Stomach (tissue), 4 donors: ENCODE measurements at regions not wholly inside any gene's neighbourhood (a gene's known extent, or its start where the extent isn't known, plus 50 kb on each side); places are given as distances from the start of the nearest gene placed in this dataset.

Source experiments
- CTCF ChIP-seq, 7 experiments: fragments of 450-650 bp in 4 of 7; fragments of 200-600 bp in 3 of 7; sonication (generic) in 3 of 7; IDR thresholded peaks; one replicate each; pipeline ENCODE4 v1.5.1; 2016 to 2019; ENCODE audit warnings: antibody characterized with exemption in 7 of 7, control low read depth in 2 of 7, mild to moderate bottlenecking in 1 of 7
- POLR2A ChIP-seq, 4 donors: fragments of 450-650 bp; IDR thresholded peaks; one replicate each; pipeline ENCODE4 v1.6.1; 2016; ENCODE audit warnings: antibody characterized with exemption in 4 of 4, control low read depth in 2 of 4, mild to moderate bottlenecking in 1 of 4, moderate library complexity in 1 of 4
- POLR2AphosphoS5 ChIP-seq, 3 donors: sonication (generic); formaldehyde crosslinking; IDR thresholded peaks; one replicate each; pipeline ENCODE4 v1.6.1; 2016; ENCODE audit warnings: antibody characterized with exemption in 3 of 3

- no peak for TF ChIP-seq CTCF (IDR thresholded peaks at IDR 0.05)
- no peak for TF ChIP-seq POLR2A (IDR thresholded peaks at IDR 0.05)
- no peak for TF ChIP-seq POLR2AphosphoS5 (IDR thresholded peaks at IDR 0.05)
Measured at GRCh38 chr1:104403883-104404282, 654.2 kb downstream of the AMY1C start.
